ENCODE measurements at regions not wholly inside any gene's neighbourhood (a gene's known extent, or its start where the extent isn't known, plus 50 kb on each side); places are given as distances from the start of the nearest gene placed in this dataset.

GRCh38 chr20:2221921-2222320 is 73.9 kb upstream of the TGM3 start:
- TF ChIP-seq CTCF (IDR thresholded peaks at IDR 0.05; ENCODE audit: low read length) (no peak), EZH2 (optimal IDR thresholded peaks at IDR 0.05; ENCODE audit: low read depth, low read length) (no peak)
